K562 (cell line): ENCODE measurements at regions not wholly inside any gene's neighbourhood (a gene's known extent, or its start where the extent isn't known, plus 50 kb on each side); places are given as distances from the start of the nearest gene placed in this dataset.

Experiments
- CBX2 ChIP-seq: fragments of 200-600 bp; sonication (generic); IDR thresholded peaks from one replicate; pipeline ENCODE4 v1.6.1; 2012; ENCODE audit warnings: mild to moderate bottlenecking, low read length, inconsistent platforms; ENCODE audit not compliant: insufficient read depth, poor library complexity, severe bottlenecking
- CHD2 ChIP-seq: IDR thresholded peaks from 2 replicates; pipeline ENCODE4 v1.6.1; 2011; ENCODE audit warnings: low read depth, low read length
- HBP1 ChIP-seq: fragments of 450-650 bp; formaldehyde crosslinking; IDR thresholded peaks from 2 replicates; pipeline ENCODE4 v1.4.0; 2022; ENCODE audit warnings: missing genetic modification characterization
- LCOR ChIP-seq: sonication (generic); formaldehyde crosslinking; IDR thresholded peaks from 2 replicates; pipeline ENCODE4 v1.8.0; 2022; ENCODE audit warnings: mild to moderate bottlenecking, missing genetic modification reagents
- PHF21A ChIP-seq: fragments of 450-650 bp; IDR thresholded peaks from 2 replicates; pipeline ENCODE4 v1.6.1; 2017; ENCODE audit warnings: low read depth, borderline replicate concordance
- POLR2A ChIP-seq: fragments of 450-650 bp; conservative IDR thresholded peaks from 2 replicates; pipeline ENCODE4 v1.6.1; 2016
- ZNF644 ChIP-seq: fragments of 200-800 bp; sonication (Bioruptor generic); IDR thresholded peaks from 2 replicates; pipeline ENCODE4 v1.6.1; 2016; ENCODE audit warnings: low read depth, missing genetic modification characterization, missing compliant biosample characterization
- TF ChIP-seq, protein P1 (sequence below): sonication (generic); formaldehyde crosslinking; IDR thresholded peaks from 2 replicates; pipeline ENCODE4 v1.8.0; 2022; ENCODE audit warnings: missing genetic modification reagents, mild to moderate bottlenecking, borderline replicate concordance

- TF ChIP-seq PHF21A: no peak
- TF ChIP-seq, protein P1, sequence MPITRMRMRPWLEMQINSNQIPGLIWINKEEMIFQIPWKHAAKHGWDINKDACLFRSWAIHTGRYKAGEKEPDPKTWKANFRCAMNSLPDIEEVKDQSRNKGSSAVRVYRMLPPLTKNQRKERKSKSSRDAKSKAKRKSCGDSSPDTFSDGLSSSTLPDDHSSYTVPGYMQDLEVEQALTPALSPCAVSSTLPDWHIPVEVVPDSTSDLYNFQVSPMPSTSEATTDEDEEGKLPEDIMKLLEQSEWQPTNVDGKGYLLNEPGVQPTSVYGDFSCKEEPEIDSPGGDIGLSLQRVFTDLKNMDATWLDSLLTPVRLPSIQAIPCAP (CRISPR knock-in tag): no peak
- TF ChIP-seq HBP1 (CRISPR knock-in tag): no peak
- no peak for TF ChIP-seq CBX2
- TF ChIP-seq POLR2A: no peak
- no peak for TF ChIP-seq CHD2
- TF ChIP-seq LCOR (CRISPR knock-in tag): no peak
- TF ChIP-seq ZNF644 (tag): no peak
These were observed 211.6 kb upstream of the MBL2 start for GRCh38 chr10:52984169-52984568.
